ENCODE measurements at regions not wholly inside any gene's neighbourhood (a gene's known extent, or its start where the extent isn't known, plus 50 kb on each side); places are given as distances from the start of the nearest gene placed in this dataset.

GRCh38 chr20:6200092-6200491 lies 77.3 kb upstream of the FERMT1 start:
- no peak for TF ChIP-seq CTCF (IDR thresholded peaks at IDR 0.05; ENCODE audit: low read depth, low read length)
- no peak overlapping the region for H3K4me3 ChIP-seq (ENCODE audit: low read depth, low read length)

DNA sequence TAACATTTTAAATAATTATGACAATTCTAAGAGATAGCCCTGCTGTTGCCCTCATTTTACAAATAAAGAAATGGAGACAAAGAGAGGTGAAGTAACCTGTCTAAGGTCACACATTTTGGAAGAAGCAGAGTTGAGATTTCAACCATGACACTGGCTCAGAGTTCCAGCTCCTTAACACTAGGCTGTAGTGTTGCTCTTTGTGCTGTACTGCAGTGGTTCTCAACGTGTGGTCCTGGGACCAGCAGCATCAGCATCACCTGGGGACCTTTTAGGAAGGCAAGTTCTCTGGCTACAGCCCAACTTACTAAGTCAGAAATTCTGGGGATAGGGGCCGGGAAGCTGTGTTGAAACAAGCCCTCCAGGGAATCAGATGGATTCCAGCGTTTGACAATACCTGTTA lies 62.4 kb upstream of the FERMT1 start:
- TF ChIP-seq CTCF (IDR thresholded peaks at IDR 0.05; ENCODE audit: low read depth, low read length), result no peak

GRCh38 chr20:6184086-6184485 lies 61.3 kb upstream of the FERMT1 start:
- H3K4me3 ChIP-seq (ENCODE audit: low read depth, low read length), result no peak overlapping the region
- no peak for TF ChIP-seq CTCF (IDR thresholded peaks at IDR 0.05; ENCODE audit: low read depth, low read length)

More for the DNA sequence above, 62.4 kb upstream of the FERMT1 start:
- no peak overlapping the region for H3K4me3 ChIP-seq (ENCODE audit: low read depth, low read length)

DNA sequence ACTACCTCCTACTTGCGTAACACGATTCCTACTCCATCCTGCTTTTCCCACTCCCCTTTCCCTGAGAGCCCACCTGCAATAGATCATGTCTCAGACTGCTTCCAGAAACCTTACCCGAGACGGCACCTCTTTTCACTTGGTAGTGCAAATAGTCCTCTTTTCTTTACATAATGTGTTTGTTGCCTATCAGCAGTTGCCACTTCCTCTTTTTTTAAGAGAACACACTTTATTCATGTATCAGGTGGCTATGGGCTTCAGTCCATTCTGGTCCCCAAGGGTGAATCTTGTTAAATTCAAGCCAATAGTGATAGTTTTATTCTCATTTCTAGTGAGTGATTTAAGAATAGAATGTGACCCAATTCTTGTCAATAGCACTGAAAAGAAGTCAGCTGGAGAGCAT lies 57.7 kb upstream of the FERMT1 start:
- no peak for TF ChIP-seq CTCF (IDR thresholded peaks at IDR 0.05; ENCODE audit: low read depth, low read length)
- H3K4me3 ChIP-seq (ENCODE audit: low read depth, low read length), result no peak overlapping the region

GRCh38 chr20:6178537-6178936 lies 55.7 kb upstream of the FERMT1 start:
- TF ChIP-seq CTCF (IDR thresholded peaks at IDR 0.05; ENCODE audit: low read depth, low read length), result peak; percentile 11; the same call in 1 of the 2 replicates

DNA sequence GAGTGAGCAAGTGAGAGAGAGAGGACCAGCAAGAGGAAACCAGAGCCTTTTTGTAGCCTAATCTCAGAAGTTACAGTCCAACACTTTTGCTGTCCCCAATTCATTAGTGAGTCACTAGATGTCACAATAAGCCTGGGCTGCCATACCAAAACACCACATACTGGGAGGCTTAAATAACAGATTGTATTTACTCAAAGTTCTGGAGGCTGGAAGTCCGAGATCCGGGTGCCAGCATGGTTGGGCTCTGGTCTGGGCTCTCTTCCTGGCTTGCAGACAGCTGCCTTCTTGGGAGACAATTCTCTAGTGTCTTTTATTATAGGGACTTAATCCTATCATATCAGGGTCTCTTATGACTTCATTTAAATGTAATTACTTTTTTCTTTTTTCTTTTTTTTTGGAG lies 50.7 kb upstream of the FERMT1 start:
- no peak for TF ChIP-seq CTCF (IDR thresholded peaks at IDR 0.05; ENCODE audit: low read depth, low read length)
- H3K4me3 ChIP-seq (ENCODE audit: low read depth, low read length), result no peak overlapping the region

More at GRCh38 chr20:6178537-6178936, 55.7 kb upstream of the FERMT1 start:
- H3K4me3 ChIP-seq (ENCODE audit: low read depth, low read length), result no peak overlapping the region

All from WI38 (cell line).